HG03108 (cell line): ENCODE measurements at regions not wholly inside any gene's neighbourhood (a gene's known extent, or its start where the extent isn't known, plus 50 kb on each side); places are given as distances from the start of the nearest gene placed in this dataset.
"Not testable (repeated sequence)": the region's sequence is repeated elsewhere in the genome, so short reads cannot be mapped to it uniquely, and the experiment has no call there.

ENCODE experiments used
- ATAC-seq: cut with Tn5 transposase; IDR thresholded peaks from one replicate; pipeline ENCODE4 v1.9.1; 2021; ENCODE audit warnings: moderate library complexity; ENCODE audit not compliant: unreplicated experiment

DNA sequence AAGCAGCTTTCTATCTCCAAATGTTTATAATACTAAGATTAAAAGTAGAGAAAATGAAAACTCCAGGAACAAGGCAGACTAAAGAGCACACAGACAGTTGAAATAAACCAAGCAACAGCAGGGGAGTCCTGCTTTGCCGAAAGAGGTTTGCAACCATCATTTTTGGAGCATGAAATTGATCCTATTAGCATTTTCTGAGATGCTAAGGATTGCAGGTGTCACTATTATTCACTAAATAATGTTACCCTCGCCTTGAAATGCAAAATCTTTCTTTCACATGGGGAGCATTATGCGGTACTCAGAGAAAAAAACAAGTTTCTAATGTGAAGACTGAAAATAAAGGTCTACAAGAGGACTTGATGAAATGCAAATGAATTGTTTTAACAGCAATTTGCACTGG is 81.7 kb upstream of the DNAJC10 start:
- no peak for ATAC-seq

DNA sequence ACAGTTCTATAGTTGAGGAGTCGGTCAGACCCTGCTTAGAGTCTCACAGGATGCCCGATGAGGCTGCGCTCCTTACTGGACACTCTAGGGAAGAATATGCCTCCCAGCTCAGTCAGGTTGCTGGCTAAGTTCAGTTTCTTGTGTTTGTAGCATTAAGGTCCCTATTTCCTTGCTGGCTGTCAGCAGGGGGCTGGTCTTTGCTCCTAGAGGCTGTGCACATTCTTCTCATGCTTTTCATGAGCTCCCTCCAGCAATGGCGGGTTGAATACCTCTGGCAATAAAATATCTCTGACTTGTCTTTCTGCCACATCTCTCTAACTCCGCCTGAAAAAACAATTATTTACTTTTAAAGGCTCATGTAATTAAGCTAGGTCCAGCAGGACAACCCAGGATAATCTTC is 79.4 kb upstream of the DNAJC10 start:
- no peak for ATAC-seq

DNA sequence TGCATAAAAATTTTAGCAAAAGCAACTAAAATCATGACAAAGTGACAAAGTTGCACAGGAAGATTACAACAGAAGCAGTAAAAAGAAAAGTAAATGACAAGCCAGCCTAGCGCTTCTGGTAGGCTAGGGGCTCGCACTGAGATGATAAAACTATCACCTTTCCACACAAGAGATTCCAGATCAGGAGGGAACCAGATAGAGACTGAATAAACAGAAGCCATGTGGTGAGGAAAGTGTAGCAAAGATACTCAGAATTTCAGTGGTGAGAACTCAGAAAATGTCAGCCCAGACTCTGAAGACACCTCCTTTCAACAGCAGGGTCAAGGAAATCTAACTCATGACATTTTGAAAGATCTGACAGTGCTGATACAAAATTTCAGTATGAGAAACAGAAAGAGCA is 77.4 kb upstream of the DNAJC10 start:
- no peak for ATAC-seq

DNA sequence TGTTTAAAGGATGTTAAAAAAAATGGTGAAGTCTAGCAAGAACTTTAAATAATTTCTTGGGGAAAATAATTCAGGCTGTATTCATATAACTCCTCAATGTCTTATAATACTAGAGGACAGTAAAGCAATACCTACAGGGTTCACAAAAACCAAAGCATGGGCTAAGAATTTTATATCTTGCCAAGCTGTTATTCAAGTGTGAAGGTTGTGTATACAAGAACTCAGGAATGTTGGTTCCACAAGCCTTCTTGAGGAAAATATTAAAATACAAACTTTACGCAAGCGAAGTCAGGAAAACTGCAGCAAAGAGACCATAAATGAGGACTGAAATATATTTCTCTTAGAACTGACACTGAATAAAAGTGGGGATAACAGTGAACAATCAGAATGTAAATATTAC is 76.1 kb upstream of the DNAJC10 start:
- no peak for ATAC-seq

DNA sequence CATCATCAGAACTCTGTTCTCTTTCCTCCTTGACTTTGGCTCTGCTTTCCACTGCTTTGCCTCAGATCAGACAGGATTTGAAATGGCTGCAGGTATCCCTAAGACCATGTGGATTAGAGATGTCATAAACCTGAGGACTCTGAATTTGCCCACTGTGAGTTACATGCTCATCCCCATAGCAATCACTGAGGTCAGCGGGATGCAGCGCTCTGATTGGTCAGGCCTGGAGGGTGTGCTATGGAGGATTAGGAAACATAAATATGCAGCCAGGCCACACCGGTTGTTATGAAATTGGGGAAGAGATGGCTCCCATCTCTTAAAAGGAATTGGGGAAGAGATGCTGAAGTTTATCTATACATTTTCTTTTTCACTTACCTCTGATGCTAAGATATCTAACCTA is 73.7 kb upstream of the DNAJC10 start:
- peak; percentile 99 for ATAC-seq

DNA sequence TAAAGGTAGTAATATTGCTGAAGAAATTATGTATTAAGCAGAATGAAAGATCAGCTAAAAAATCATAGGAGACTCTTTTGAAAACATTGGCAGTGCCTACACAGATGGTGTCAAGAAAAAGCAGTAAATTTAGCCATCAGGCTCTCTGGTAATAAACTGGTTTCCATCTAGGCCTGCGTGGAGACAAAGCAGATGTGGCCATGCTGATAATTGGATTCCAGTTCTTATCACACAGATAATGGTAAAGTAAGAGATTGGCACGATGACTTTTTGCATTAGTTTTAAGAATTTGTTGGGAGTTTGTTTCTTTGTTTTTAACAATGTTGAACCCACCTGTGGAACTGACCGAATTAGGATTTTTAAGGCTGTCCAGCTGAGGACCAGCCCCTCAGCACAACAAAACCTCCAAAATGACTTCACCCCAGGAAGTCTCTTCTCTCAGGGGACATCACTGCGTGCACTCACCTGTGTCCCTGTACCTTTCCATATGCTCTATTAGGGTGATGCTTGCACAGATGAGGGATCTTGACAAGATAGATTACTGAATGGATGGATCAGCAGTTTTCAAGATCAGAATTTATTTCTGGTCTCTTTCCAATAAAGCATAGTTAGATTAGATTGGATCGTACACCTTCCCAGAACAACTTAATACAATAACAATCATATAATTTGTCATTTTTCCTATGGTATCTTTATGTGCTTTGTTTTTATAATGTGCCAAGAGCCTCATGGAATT is 69.1 kb upstream of the DNAJC10 start:
- no peak for ATAC-seq

DNA sequence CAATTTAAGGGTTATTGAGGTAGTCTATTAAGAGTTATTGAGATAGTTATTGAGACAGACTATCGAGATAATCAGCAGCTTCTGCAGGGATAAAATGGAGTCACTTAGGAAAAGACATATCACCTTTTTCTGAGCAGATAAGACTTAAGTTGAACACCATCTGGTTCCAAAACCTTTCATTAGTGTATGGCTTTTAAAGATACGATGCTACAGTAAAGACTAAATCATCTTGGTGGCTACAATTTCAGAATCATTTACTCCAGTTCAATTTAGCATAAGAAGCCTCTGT is 68.6 kb upstream of the DNAJC10 start:
- ATAC-seq = no peak

DNA sequence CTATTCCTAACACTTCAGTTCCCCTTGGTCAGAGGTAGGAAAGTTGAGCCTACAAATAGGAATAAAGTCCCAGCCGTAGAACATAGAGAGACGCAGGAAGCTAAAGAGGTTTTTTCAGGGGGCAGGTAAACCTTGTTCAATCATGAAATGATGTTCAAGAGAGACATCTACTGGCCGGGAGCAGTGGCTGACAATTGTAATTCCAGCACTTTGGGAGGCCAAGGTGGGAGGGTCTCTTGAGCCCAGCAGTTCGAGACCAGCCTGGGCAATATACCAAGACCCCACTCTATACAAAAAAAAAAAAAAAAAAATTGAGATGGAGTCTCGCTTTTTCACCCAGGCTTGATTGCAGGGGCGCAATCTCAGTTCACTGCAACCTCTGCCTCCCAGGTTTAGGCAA is 66.7 kb upstream of the DNAJC10 start:
- ATAC-seq = no peak

DNA sequence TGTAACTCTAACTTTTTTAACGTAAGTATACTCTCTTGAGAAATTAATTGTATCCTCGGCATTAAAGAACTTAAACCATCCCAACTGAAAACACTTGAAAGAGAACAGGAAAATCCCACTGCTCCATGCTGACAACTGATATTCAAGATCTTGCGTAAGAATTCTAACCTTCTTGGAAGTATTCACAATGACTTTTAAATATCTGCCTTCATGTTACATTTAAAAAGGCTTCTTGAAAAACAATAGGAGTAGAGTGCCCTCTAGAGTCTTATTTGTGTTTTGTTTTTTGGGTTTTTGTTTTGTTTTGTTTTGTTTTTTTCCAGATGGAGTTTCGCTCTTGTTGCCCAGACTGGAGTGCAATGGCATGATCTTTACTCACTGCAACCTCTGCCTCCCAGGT is 65.4 kb upstream of the DNAJC10 start:
- no peak for ATAC-seq

DNA sequence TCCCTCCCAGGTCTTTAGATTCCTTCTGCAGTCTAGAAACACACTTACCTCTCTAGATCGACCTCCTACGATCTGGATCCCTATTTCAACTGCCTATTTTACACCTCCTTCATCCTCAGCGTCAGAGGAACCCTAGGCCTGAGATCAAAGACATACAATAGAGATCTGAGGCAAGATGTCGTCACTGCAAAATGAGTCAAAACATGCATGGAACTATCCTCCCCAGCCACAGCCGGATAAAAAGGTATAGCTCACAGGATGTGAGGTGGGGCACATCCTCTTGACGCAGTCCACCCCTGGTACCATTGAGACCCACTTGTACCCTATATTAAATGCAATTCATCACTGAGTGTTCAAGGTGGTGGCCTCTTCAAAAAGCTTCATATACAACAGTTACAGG is 63.7 kb upstream of the DNAJC10 start:
- no peak for ATAC-seq

DNA sequence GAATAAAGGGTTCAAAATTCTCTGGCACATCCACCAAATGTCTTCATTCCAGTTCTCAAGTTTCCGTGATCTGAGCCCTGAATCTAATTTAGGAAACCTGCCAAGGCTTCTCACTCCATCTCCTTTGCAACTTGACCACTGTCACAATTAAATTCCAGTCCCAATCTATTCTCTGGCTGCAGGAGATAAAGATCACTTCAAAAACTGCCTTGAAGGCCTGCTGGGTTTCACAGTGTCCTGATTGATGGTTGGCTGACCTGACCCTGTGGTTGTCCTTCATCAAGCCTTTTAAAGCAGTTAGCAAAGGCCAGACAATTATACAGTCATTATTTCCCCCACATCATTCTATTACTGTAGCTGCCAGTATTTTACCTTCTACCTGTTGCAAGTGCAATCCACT is 60.3 kb upstream of the DNAJC10 start:
- ATAC-seq = no peak

DNA sequence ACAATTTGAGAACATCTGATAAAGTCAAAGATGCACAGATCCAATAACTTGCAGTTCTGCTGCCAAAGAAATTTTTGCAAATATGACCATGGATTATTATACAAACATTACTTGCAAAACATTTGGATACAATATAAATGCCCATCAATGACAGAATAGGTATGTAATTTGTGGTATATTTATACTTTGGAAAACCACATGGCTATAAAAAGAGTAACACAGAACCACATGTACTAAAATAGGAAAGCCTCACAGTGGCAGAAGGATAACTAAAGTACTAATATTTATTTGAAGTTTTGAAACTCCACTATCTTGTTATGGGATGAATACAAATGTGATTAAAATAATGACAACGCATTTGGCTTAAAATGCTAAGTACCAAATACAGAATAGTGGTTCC is 51.8 kb upstream of the DNAJC10 start:
- no peak for ATAC-seq

DNA sequence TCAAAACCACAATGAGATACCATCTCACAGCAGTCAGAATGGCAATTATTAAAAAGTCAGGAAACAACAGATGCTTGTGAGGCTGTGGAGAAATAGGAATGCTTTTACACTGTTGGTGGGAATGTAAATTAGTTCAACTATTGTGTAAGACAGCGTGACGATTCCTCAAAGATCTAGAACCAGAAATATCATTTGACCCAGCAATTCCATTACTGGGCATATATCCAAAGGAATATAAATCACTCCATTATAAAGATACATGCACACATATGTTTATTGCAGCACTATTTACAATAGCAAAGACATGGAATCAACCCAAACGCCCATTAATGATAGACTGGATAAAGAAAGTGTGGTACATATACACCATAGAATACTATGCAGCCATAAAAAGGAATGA is 50.6 kb upstream of the DNAJC10 start:
- not testable (repeated sequence) for ATAC-seq
